ENCODE measurements at regions not wholly inside any gene's neighbourhood (a gene's known extent, or its start where the extent isn't known, plus 50 kb on each side); places are given as distances from the start of the nearest gene placed in this dataset.
"Not testable (repeated sequence)": the region's sequence is repeated elsewhere in the genome, so short reads cannot be mapped to it uniquely, and the experiment has no call there.

DNA sequence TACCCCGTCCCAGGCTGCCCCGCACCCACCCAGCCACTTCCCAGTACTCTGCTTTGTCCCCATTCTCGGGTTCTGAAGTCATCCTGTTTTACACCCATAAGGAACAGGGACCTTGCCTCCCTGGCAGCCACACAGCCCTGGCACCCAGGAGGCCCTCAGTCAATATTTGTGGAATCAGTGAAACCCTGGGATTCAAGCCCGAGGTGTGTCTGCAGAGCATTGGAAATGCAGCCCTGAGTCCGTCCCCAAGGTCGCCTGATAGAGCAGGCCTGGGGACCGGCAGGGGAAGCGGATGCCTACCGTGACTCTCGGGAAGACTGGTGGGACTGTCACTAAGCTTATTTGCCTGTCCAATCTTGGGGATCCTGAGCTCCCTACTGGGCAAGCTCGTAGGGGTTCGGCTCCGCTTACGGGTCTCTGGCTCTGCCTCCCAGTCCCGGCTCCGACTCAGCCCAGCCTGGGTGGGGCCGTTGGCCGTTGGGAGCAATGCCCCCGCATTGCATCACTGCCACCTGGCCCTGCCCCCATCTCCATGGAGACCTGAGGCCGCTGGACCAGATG is 64.4 kb upstream of the TAMM41 start:
- peak in 1 of 2 donors; percentile 8 for DNase-seq (ENCODE audit: low read depth in 2 of 2)
- no peak overlapping the region for H3K9ac ChIP-seq (ENCODE audit: insufficient read depth, low read length)
- no peaks in the 10 kb centered on the region for H3K4me1 ChIP-seq (ENCODE audit: control insufficient read depth, extremely low read depth, insufficient read depth, low read length)
- TF ChIP-seq, protein P1, sequence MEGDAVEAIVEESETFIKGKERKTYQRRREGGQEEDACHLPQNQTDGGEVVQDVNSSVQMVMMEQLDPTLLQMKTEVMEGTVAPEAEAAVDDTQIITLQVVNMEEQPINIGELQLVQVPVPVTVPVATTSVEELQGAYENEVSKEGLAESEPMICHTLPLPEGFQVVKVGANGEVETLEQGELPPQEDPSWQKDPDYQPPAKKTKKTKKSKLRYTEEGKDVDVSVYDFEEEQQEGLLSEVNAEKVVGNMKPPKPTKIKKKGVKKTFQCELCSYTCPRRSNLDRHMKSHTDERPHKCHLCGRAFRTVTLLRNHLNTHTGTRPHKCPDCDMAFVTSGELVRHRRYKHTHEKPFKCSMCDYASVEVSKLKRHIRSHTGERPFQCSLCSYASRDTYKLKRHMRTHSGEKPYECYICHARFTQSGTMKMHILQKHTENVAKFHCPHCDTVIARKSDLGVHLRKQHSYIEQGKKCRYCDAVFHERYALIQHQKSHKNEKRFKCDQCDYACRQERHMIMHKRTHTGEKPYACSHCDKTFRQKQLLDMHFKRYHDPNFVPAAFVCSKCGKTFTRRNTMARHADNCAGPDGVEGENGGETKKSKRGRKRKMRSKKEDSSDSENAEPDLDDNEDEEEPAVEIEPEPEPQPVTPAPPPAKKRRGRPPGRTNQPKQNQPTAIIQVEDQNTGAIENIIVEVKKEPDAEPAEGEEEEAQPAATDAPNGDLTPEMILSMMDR (conservative IDR thresholded peaks at IDR 0.05 in 1 of 2, IDR thresholded peaks at IDR 0.05 in 1 of 2; ENCODE audit: low read depth in 1 of 2, low read length in 2 of 2) = no peak
- no peak for TF ChIP-seq EZH2 (IDR thresholded peaks at IDR 0.05; ENCODE audit: low read length, missing control alignments)
- H4K20me1 ChIP-seq (ENCODE audit: control insufficient read depth, extremely low read depth, insufficient read depth, low read length) = no peaks in the 10 kb centered on the region
- H2AFZ ChIP-seq (ENCODE audit: low read length) = no peak overlapping the region
- H3K27me3 ChIP-seq (ENCODE audit: control insufficient read depth, insufficient read depth, low read length) = no peaks in the 10 kb centered on the region
- H3K4me2 ChIP-seq (ENCODE audit: extremely low read depth, insufficient read depth, low read length) = no peak overlapping the region
- H3K4me3 ChIP-seq (replicated peaks in 1 of 4; ENCODE audit: control extremely low read depth in 1 of 4, insufficient read depth in 1 of 4, low read depth in 3 of 4, low read length in 4 of 4) = peak overlapping the region in 1 of 4 experiments; percentile 34
- H3K79me2 ChIP-seq (ENCODE audit: control insufficient read depth, insufficient read depth, low read length) = no peaks in the 10 kb centered on the region
- no peaks in the 10 kb centered on the region for H3K9me3 ChIP-seq (ENCODE audit: control insufficient read depth, insufficient read depth, low read depth, low read length)
- H3K27ac ChIP-seq (ENCODE audit: insufficient read depth, low read length) = no peak overlapping the region
- no peaks in the 10 kb centered on the region for H3K36me3 ChIP-seq (ENCODE audit: control insufficient read depth, insufficient read depth, low read length)

DNA sequence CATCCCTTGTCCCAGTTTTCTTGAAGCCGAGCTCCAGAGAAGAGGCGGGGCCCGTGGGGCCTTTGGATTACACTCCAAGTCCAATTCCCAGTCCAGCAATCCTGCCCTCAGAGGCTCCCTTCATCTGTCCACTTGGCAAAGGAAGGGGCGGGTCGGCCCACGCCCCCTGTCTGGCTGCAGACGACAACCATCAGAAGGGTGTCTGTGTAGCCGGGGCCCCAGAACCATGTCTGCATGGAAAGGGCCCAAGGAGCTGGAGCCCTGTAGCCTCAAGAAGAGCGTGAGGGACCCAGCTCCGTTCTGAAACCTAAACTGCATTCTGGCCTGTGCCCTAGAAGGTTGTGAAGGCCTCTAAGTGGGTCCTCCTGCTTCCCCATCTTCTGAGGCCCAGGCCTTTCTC is 65.2 kb upstream of the TAMM41 start:
- H3K79me2 ChIP-seq (ENCODE audit: control insufficient read depth, insufficient read depth, low read length); H3K9ac ChIP-seq (ENCODE audit: insufficient read depth, low read length); H3K36me3 ChIP-seq (ENCODE audit: control insufficient read depth, insufficient read depth, low read length); H3K4me1 ChIP-seq (ENCODE audit: control insufficient read depth, extremely low read depth, insufficient read depth, low read length); H4K20me1 ChIP-seq (ENCODE audit: control insufficient read depth, extremely low read depth, insufficient read depth, low read length); H3K9me3 ChIP-seq (ENCODE audit: control insufficient read depth, insufficient read depth, low read depth, low read length); H3K4me2 ChIP-seq (ENCODE audit: extremely low read depth, insufficient read depth, low read length); H2AFZ ChIP-seq (ENCODE audit: low read length); H3K4me3 ChIP-seq (replicated peaks in 1 of 4; ENCODE audit: control extremely low read depth in 1 of 4, insufficient read depth in 1 of 4, low read depth in 3 of 4, low read length in 4 of 4); H3K27me3 ChIP-seq (ENCODE audit: control insufficient read depth, insufficient read depth, low read length); DNase-seq (ENCODE audit: low read depth in 2 of 2); H3K27ac ChIP-seq (ENCODE audit: insufficient read depth, low read length): not testable (repeated sequence)

DNA sequence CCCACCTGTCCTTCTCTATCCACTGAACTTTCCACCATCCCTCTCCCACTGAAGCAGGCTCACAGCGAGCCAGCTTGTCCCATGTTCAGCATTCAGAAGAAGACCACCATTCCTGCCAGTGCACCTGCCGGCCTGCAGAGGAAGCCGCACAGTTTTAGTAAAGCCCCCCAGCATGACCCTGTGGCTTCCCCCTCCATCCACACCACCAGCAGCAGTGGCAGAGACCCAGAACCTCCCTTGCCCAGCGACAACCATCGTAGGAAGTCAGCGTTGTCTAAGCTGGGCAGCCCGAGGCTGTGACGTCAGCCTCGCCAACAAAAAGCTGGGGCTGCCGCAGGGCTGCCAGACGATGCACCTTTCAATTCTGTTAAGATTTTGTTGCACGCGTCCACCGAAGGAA is 66.6 kb upstream of the TAMM41 start:
- Histone ChIP-seq H3K9me3 (ENCODE audit: control insufficient read depth, insufficient read depth, low read depth, low read length) (no peaks in the 10 kb centered on the region), H4K20me1 (ENCODE audit: control insufficient read depth, extremely low read depth, insufficient read depth, low read length) (no peaks in the 10 kb centered on the region), H3K4me1 (ENCODE audit: control insufficient read depth, extremely low read depth, insufficient read depth, low read length) (no peaks in the 10 kb centered on the region), H3K36me3 (ENCODE audit: control insufficient read depth, insufficient read depth, low read length) (no peaks in the 10 kb centered on the region), H3K9ac (ENCODE audit: insufficient read depth, low read length) (no peak overlapping the region), H3K4me2 (ENCODE audit: extremely low read depth, insufficient read depth, low read length) (no peak overlapping the region), H3K27me3 (ENCODE audit: control insufficient read depth, insufficient read depth, low read length) (no peaks in the 10 kb centered on the region), H3K27ac (ENCODE audit: insufficient read depth, low read length) (no peak overlapping the region), H3K79me2 (ENCODE audit: control insufficient read depth, insufficient read depth, low read length) (no peaks in the 10 kb centered on the region), H2AFZ (ENCODE audit: low read length) (no peak overlapping the region), H3K4me3 (replicated peaks in 1 of 4; ENCODE audit: control extremely low read depth in 1 of 4, insufficient read depth in 1 of 4, low read depth in 3 of 4, low read length in 4 of 4) (no peak overlapping the region)
- TF ChIP-seq, protein P1 (conservative IDR thresholded peaks at IDR 0.05 in 1 of 2, IDR thresholded peaks at IDR 0.05 in 1 of 2; ENCODE audit: low read depth in 1 of 2, low read length in 2 of 2) = no peak
- no peak for TF ChIP-seq EZH2 (IDR thresholded peaks at IDR 0.05; ENCODE audit: low read length, missing control alignments)
- DNase-seq (ENCODE audit: low read depth in 2 of 2) = no peak

Measured in fibroblast of lung (primary cell).